Fibroblast of pulmonary artery (primary cell): ENCODE measurements at regions not wholly inside any gene's neighbourhood (a gene's known extent, or its start where the extent isn't known, plus 50 kb on each side); places are given as distances from the start of the nearest gene placed in this dataset.

Experiments used
- DNase-seq: peaks from one replicate; pipeline ENCODE4 v3.0.0-alpha.2; 2010; ENCODE audit warnings: low read depth
- H3K4me3 ChIP-seq: replicated peaks from 2 replicates; pipeline ENCODE4 v1.5.1; 2011; ENCODE audit warnings: low read depth, mild to moderate bottlenecking, control low read depth, low read length, moderate library complexity
- CTCF ChIP-seq: IDR thresholded peaks from 2 replicates; pipeline ENCODE4 v1.5.1; 2011; ENCODE audit warnings: mild to moderate bottlenecking, control low read depth, low read length, inconsistent platforms; ENCODE audit errors: missing control alignments

DNA sequence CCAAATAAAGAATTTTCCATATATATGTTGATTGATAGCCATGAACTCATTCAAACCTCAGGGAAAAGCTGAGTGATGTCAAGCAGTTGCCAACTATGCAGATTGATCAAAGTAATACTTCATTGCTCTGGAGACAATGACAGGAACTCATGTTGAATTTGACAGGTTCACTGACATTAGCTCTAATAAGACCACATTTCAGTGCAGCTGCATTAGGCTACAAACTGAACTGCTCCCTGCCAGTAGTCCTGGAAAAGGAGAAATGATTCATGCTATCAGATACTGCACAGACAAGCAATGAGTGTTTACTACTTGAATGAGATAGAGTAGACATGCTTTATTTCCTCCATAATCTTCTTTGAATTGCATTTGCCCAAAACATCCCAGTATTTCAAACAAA, 948.4 kb downstream of the MRPL39 start:
- no peak for TF ChIP-seq CTCF
- H3K4me3 ChIP-seq: no peak overlapping the region
- no peak for DNase-seq

DNA sequence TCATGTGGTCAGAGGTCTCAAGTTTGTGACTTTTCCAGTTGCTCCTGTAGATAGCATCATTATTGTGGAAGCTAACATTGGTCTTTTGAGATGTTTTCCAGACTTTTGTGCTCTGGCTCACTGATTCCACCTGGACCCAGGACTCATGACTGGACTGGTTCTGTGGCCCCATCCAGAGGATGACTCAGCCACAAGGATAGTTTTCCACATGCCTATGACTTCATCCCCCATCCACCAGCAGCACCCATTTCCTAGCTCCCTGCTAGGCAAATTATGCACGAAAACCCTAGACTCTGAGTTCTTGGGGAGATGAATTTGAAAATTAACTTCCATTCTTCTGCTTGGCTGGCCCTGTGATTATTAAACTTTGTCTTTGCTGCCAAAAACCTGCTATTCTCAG, 949.3 kb downstream of the MRPL39 start:
- DNase-seq: no peak
- no peak for TF ChIP-seq CTCF
- H3K4me3 ChIP-seq: no peak overlapping the region

DNA sequence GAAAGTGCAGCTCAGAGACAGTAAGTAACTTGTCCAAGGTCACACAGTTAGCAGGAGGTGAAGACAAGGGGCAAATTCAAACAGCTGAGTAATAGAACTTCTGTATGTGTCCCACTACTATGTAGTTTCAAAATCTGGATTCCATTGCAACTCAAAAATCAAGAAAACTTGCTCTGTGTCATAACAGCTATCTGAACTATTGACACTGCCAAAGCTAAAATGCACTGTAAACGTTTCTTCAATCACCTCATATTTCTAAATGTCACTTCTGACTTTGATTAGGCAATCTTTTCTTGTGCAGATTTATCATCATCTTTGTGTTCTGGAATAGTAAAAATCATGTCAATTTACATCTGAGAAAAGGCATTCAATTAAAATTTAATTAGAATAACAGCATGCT, 957.6 kb downstream of the MRPL39 start:
- H3K4me3 ChIP-seq: no peak overlapping the region
- DNase-seq: no peak
- TF ChIP-seq CTCF: no peak

DNA sequence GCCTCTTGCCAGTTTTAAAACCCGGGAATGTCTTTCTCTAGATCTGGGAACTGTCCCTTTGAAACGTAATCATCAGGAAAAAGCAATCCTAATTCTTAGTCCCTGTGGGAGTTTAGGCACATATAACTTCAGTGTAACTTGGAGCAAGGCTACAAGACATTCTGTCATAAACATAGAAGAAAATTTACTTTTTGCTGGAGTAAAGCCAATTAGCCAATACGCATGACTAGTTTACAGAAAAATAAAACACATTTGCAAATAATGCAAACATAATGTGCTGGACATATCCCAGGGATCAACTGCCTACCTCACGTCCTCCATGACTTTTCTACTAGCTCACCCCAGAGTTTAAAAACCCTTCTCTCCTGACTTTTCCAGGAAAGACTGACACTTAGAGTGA, 970.6 kb downstream of the MRPL39 start:
- no peak overlapping the region for H3K4me3 ChIP-seq
- TF ChIP-seq CTCF: no peak
- DNase-seq: no peak

GRCh38 chr21:24634749-24635148, 972.5 kb downstream of the MRPL39 start:
- DNase-seq: no peak
- no peak for TF ChIP-seq CTCF
- no peak overlapping the region for H3K4me3 ChIP-seq

DNA sequence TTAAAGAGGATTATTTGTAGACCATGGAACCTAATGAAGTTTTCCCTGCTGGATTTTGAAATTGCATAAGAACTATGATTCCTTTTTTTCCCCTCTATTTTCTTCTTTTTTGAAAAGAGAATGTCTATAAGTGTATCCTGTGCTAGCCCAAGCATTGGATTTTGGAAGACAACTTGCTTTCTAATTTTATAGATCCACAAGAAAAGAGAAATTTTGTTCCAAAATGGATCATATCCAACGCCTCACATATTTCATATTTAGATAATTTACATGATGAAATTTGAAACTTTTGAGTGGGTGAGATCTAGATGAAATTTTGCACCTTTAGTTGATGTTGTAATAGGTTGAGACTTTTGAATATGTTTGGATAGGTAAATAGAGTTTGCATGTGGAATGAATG, 978.7 kb downstream of the MRPL39 start:
- DNase-seq: no peak
- no peak overlapping the region for H3K4me3 ChIP-seq
- TF ChIP-seq CTCF: no peak

- no peak for DNase-seq
- H3K4me3 ChIP-seq: no peak overlapping the region
- TF ChIP-seq CTCF: no peak
Observed at GRCh38 chr21:24628046-24628445, 979.2 kb downstream of the MRPL39 start.
